Mesenchymal stem cell (in vitro differentiated cells and primary cell): ENCODE measurements at regions not wholly inside any gene's neighbourhood (a gene's known extent, or its start where the extent isn't known, plus 50 kb on each side); places are given as distances from the start of the nearest gene placed in this dataset.

Experiments
- DNase-seq: peaks from one replicate; pipeline ENCODE4 v3.0.0-alpha.2; 2013
- H2AFZ ChIP-seq: one replicate; pipeline ENCODE4 v1.6.1; 2013; ENCODE audit warnings: low read depth, mild to moderate bottlenecking, control low read depth, inconsistent platforms, low read length, moderate library complexity
- H2AK5ac ChIP-seq: 2 replicates; pipeline ENCODE4 v1.6.1; 2013; ENCODE audit warnings: low read length, moderate library complexity, mild to moderate bottlenecking, inconsistent platforms; ENCODE audit not compliant: severe bottlenecking
- H2BK120ac ChIP-seq: one replicate; pipeline ENCODE4 v1.6.1; 2013; ENCODE audit warnings: low read depth, mild to moderate bottlenecking, inconsistent platforms, low read length, moderate library complexity
- H2BK12ac ChIP-seq, 2 experiments: one replicate each; pipeline ENCODE4 v1.6.1; 2013; ENCODE audit warnings: inconsistent platforms in 2 of 2, low read length in 2 of 2, mild to moderate bottlenecking in 2 of 2, moderate library complexity in 2 of 2, control low read depth in 1 of 2
- H2BK15ac ChIP-seq: one replicate; pipeline ENCODE4 v1.6.1; 2013; ENCODE audit warnings: mild to moderate bottlenecking, low read depth, inconsistent platforms; ENCODE audit not compliant: poor library complexity, severe bottlenecking
- H2BK5ac ChIP-seq: 2 replicates; pipeline ENCODE4 v1.6.1; 2013; ENCODE audit warnings: low read depth, mild to moderate bottlenecking, low read length, control low read depth, inconsistent platforms; ENCODE audit not compliant: poor library complexity, severe bottlenecking
- H3K14ac ChIP-seq, 2 experiments: one replicate each; pipeline ENCODE4 v1.6.1; 2013; ENCODE audit warnings: inconsistent platforms in 2 of 2, low read length in 2 of 2, control low read depth in 1 of 2, mild to moderate bottlenecking in 1 of 2, moderate library complexity in 1 of 2
- H3K18ac ChIP-seq, 2 experiments: one replicate each; pipeline ENCODE4 v1.6.1; 2013; ENCODE audit warnings: inconsistent platforms in 2 of 2, low read length in 2 of 2, control low read depth in 1 of 2, low read depth in 1 of 2, mild to moderate bottlenecking in 1 of 2
- H3K23ac ChIP-seq, 2 experiments: one replicate each; pipeline ENCODE4 v1.6.1; 2013; ENCODE audit warnings: inconsistent platforms in 2 of 2, low read length in 2 of 2, mild to moderate bottlenecking in 2 of 2, moderate library complexity in 2 of 2, control low read depth in 1 of 2
- H3K27ac ChIP-seq: 2 replicates; pipeline ENCODE4 v1.5.1; 2013; ENCODE audit warnings: mild to moderate bottlenecking, moderate library complexity, low read length, control low read depth, inconsistent platforms; ENCODE audit not compliant: poor library complexity, severe bottlenecking
- H3K27me3 ChIP-seq, 2 experiments: 2 replicates each; pipeline versions ENCODE4 v1.6.1 to v1.7.0; 2013; ENCODE audit warnings: low read length in 2 of 2, mild to moderate bottlenecking in 2 of 2, moderate library complexity in 2 of 2, control low read depth in 1 of 2, inconsistent platforms in 1 of 2; ENCODE audit not compliant: control insufficient read depth in 1 of 2, insufficient read depth in 1 of 2
- H3K36me3 ChIP-seq, 2 experiments: 2 replicates each; pipeline versions ENCODE4 v1.6.1 to v1.7.0; 2013; ENCODE audit warnings: low read length in 2 of 2, control low read depth in 1 of 2, inconsistent platforms in 1 of 2, low read depth in 1 of 2, mild to moderate bottlenecking in 1 of 2; ENCODE audit not compliant: insufficient read depth in 2 of 2, control insufficient read depth in 1 of 2
- H3K4ac ChIP-seq, 2 experiments: one replicate each; pipeline ENCODE4 v1.6.1; 2013; ENCODE audit warnings: inconsistent platforms in 2 of 2, low read length in 2 of 2, mild to moderate bottlenecking in 2 of 2, moderate library complexity in 2 of 2, control low read depth in 1 of 2, low read depth in 1 of 2
- H3K4me1 ChIP-seq: 2 replicates; pipeline ENCODE4 v1.6.1; 2013; ENCODE audit warnings: low read depth, low read length, control low read depth; ENCODE audit not compliant: control insufficient read depth, insufficient read depth
- H3K4me2 ChIP-seq: 2 replicates; pipeline ENCODE4 v1.6.1; 2013; ENCODE audit warnings: low read length, mild to moderate bottlenecking, inconsistent platforms; ENCODE audit not compliant: poor library complexity, severe bottlenecking
- H3K4me3 ChIP-seq, 2 experiments: 2 replicates each; pipeline versions ENCODE4 v1.5.1 to v1.7.0; 2013; ENCODE audit warnings: low read length in 2 of 2, mild to moderate bottlenecking in 2 of 2, control low read depth in 1 of 2, low read depth in 1 of 2; ENCODE audit not compliant: insufficient read depth in 1 of 2
- H3K79me1 ChIP-seq: replicated peaks from 2 replicates; pipeline ENCODE4 v1.6.1; 2013; ENCODE audit warnings: mild to moderate bottlenecking, control low read depth, low read length, inconsistent platforms; ENCODE audit not compliant: poor library complexity, severe bottlenecking
- H3K9ac ChIP-seq: 2 replicates; pipeline ENCODE4 v1.7.0; 2013; ENCODE audit warnings: mild to moderate bottlenecking, low read length, moderate library complexity
- H3K9me3 ChIP-seq: 2 replicates; pipeline ENCODE4 v1.7.0; 2013; ENCODE audit warnings: mild to moderate bottlenecking, low read length; ENCODE audit not compliant: control insufficient read depth
- H4K8ac ChIP-seq: one replicate; pipeline ENCODE4 v1.6.1; 2013; ENCODE audit warnings: inconsistent platforms, mild to moderate bottlenecking, low read length, moderate library complexity
- H4K91ac ChIP-seq: one replicate; pipeline ENCODE4 v1.6.1; 2013; ENCODE audit warnings: mild to moderate bottlenecking, low read length, inconsistent platforms
- WGBS: methylation state at CpG from one replicate; pipeline ENCODE4 v1.1.7; 2013; ENCODE audit warnings: mixed read lengths; 5-methylcytosine and 5-hydroxymethylcytosine counted together

- H3K9ac ChIP-seq, result no peak overlapping the region
- H3K9me3 ChIP-seq, result peaks cover 6% of the 10 kb centered on the region
- no peak overlapping the region for H3K4ac ChIP-seq
- H3K23ac ChIP-seq, result no peak overlapping the region
- H3K27me3 ChIP-seq, result no peaks in the 10 kb centered on the region
- H2BK5ac ChIP-seq, result no peak overlapping the region
- no peaks in the 10 kb centered on the region for H3K36me3 ChIP-seq
- H2BK12ac ChIP-seq, result no peak overlapping the region
- no CpG with 5 or more reads among the region's 2 CpGs for WGBS
- no peaks in the 10 kb centered on the region for H3K79me1 ChIP-seq
- H3K14ac ChIP-seq, result no peak overlapping the region
- H2BK15ac ChIP-seq, result no peak overlapping the region
- DNase-seq, result no peak
- no peaks in the 10 kb centered on the region for H3K4me1 ChIP-seq
- no peak overlapping the region for H2AFZ ChIP-seq
- H2AK5ac ChIP-seq, result no peak overlapping the region
- H4K91ac ChIP-seq, result no peak overlapping the region
- no peak overlapping the region for H2BK120ac ChIP-seq
- H3K27ac ChIP-seq, result no peak overlapping the region
- no peak overlapping the region for H4K8ac ChIP-seq
- no peak overlapping the region for H3K4me2 ChIP-seq
- no peak overlapping the region for H3K4me3 ChIP-seq
- no peak overlapping the region for H3K18ac ChIP-seq
Measured at GRCh38 chr2:123093199-123093598, 931.9 kb upstream of the CNTNAP5 start.

GRCh38 chr2:123095219-123095835 lies 929.8 kb upstream of the CNTNAP5 start:
- H3K9ac ChIP-seq, result no peak overlapping the region

GRCh38 chr2:123098619-123099018 lies 926.5 kb upstream of the CNTNAP5 start:
- H3K27ac ChIP-seq, result no peak overlapping the region
- DNase-seq, result no peak

More at GRCh38 chr2:123095219-123095835, 929.8 kb upstream of the CNTNAP5 start:
- H2BK15ac ChIP-seq, result no peak overlapping the region
- no peaks in the 10 kb centered on the region for H3K36me3 ChIP-seq
- no peak overlapping the region for H3K27ac ChIP-seq
- no peak overlapping the region for H2AFZ ChIP-seq
- peaks cover 6% of the 10 kb centered on the region for H3K9me3 ChIP-seq
- H3K4me1 ChIP-seq, result no peaks in the 10 kb centered on the region
- no peak overlapping the region for H2BK12ac ChIP-seq
- H2BK5ac ChIP-seq, result no peak overlapping the region
- no peak overlapping the region for H3K4me2 ChIP-seq
- H3K23ac ChIP-seq, result no peak overlapping the region
- no peak overlapping the region for H3K14ac ChIP-seq
- H4K91ac ChIP-seq, result no peak overlapping the region
- H3K79me1 ChIP-seq, result no peaks in the 10 kb centered on the region
- no peaks in the 10 kb centered on the region for H3K27me3 ChIP-seq
- no peak overlapping the region for H2AK5ac ChIP-seq
- no peak overlapping the region for H3K4me3 ChIP-seq
- 86% methylated on average over 13 of the region's 13 CpGs for WGBS
- DNase-seq, result no peak
- no peak overlapping the region for H4K8ac ChIP-seq
- no peak overlapping the region for H3K4ac ChIP-seq
- no peak overlapping the region for H2BK120ac ChIP-seq
- no peak overlapping the region for H3K18ac ChIP-seq

GRCh38 chr2:123101434-123101833 lies 923.7 kb upstream of the CNTNAP5 start:
- no peak overlapping the region for H3K4me3 ChIP-seq
- no peak overlapping the region for H3K27ac ChIP-seq
- DNase-seq, result no peak
- H3K27me3 ChIP-seq, result no peaks in the 10 kb centered on the region
- H3K36me3 ChIP-seq, result no peaks in the 10 kb centered on the region
- no peak overlapping the region for H3K4me2 ChIP-seq
- no peaks in the 10 kb centered on the region for H3K4me1 ChIP-seq
- no peak overlapping the region for H2BK5ac ChIP-seq
- WGBS, result 61% methylated on average over 2 of the region's 2 CpGs
- no peak overlapping the region for H2BK12ac ChIP-seq
- H3K4ac ChIP-seq, result no peak overlapping the region
- H2AFZ ChIP-seq, result no peak overlapping the region
- no peak overlapping the region for H2AK5ac ChIP-seq
- no peak overlapping the region for H3K18ac ChIP-seq
- no peak overlapping the region for H3K14ac ChIP-seq
- H4K91ac ChIP-seq, result no peak overlapping the region
- H3K79me1 ChIP-seq, result no peaks in the 10 kb centered on the region
- H3K9ac ChIP-seq, result no peak overlapping the region
- no peak overlapping the region for H3K23ac ChIP-seq
- no peak overlapping the region for H2BK120ac ChIP-seq
- no peak overlapping the region for H4K8ac ChIP-seq
- no peak overlapping the region for H2BK15ac ChIP-seq
- H3K9me3 ChIP-seq, result no peaks in the 10 kb centered on the region

More at GRCh38 chr2:123098619-123099018, 926.5 kb upstream of the CNTNAP5 start:
- Histone ChIP-seq H3K4me2 (no peak overlapping the region), H4K91ac (no peak overlapping the region), H2AK5ac (no peak overlapping the region), H3K27me3 (no peaks in the 10 kb centered on the region), H3K4me3 (no peak overlapping the region), H3K36me3 (no peaks in the 10 kb centered on the region), H3K14ac (no peak overlapping the region), H3K9me3 (no peaks in the 10 kb centered on the region), H2AFZ (no peak overlapping the region), H2BK12ac (no peak overlapping the region), H3K4me1 (no peaks in the 10 kb centered on the region), H2BK120ac (no peak overlapping the region), H3K4ac (no peak overlapping the region), H4K8ac (no peak overlapping the region), H3K23ac (no peak overlapping the region), H3K9ac (no peak overlapping the region), H2BK5ac (no peak overlapping the region), H2BK15ac (no peak overlapping the region), H3K79me1 (no peaks in the 10 kb centered on the region), H3K18ac (no peak overlapping the region)
